Spinal cord (tissue), 9 donors: ENCODE measurements at regions not wholly inside any gene's neighbourhood (a gene's known extent, or its start where the extent isn't known, plus 50 kb on each side); places are given as distances from the start of the nearest gene placed in this dataset.
"Not testable (repeated sequence)": the region's sequence is repeated elsewhere in the genome, so short reads cannot be mapped to it uniquely, and the experiment has no call there.

ENCODE experiments used
- DNase-seq, 6 donors: peaks; one replicate each; pipeline versions ENCODE4 v3.0.0 to v3.0.0-alpha.2; 2013 to 2015; ENCODE audit warnings: low spot score in 6 of 6, low read depth in 4 of 6
- H3K27ac ChIP-seq: one replicate; pipeline ENCODE4 v1.5.1; 2013; ENCODE audit warnings: low read depth, low read length, control low read depth
- H3K27me3 ChIP-seq: one replicate; pipeline ENCODE4 v1.6.1; 2013; ENCODE audit warnings: low read length; ENCODE audit not compliant: control insufficient read depth, insufficient read depth
- H3K36me3 ChIP-seq: one replicate; pipeline ENCODE4 v1.6.1; 2013; ENCODE audit warnings: low read length; ENCODE audit not compliant: control insufficient read depth, insufficient read depth
- H3K4me1 ChIP-seq: one replicate; pipeline ENCODE4 v1.6.1; 2013; ENCODE audit warnings: low read length; ENCODE audit not compliant: control insufficient read depth, insufficient read depth
- H3K4me3 ChIP-seq: one replicate; pipeline ENCODE4 v1.5.1; 2013; ENCODE audit warnings: low read depth, low read length, control low read depth
- H3K9me3 ChIP-seq: one replicate; pipeline ENCODE4 v1.6.1; 2013; ENCODE audit warnings: low read length; ENCODE audit not compliant: control insufficient read depth, insufficient read depth
- WGBS: methylation state at CpG from one replicate; pipeline ENCODE4 v1.1.5; 2013; ENCODE audit warnings: missing lambda C conversion rate; ENCODE audit not compliant: insufficient coverage; 5-methylcytosine and 5-hydroxymethylcytosine counted together
- donor health status: healthy.

GRCh38 chr9:82880336-82881050, 182.4 kb downstream of the RASEF start:
- Histone ChIP-seq H3K4me3 (no peak overlapping the region), H3K4me1 (no peaks in the 10 kb centered on the region), H3K27ac (no peak overlapping the region), H3K27me3 (no peaks in the 10 kb centered on the region), H3K36me3 (no peaks in the 10 kb centered on the region), H3K9me3 (no peaks in the 10 kb centered on the region)
- WGBS, result 83% methylated on average over 1 of the region's 5 CpGs
- no peak for DNase-seq

- H3K36me3 ChIP-seq, result no peaks in the 10 kb centered on the region
- H3K4me3 ChIP-seq, result no peak overlapping the region
- H3K27me3 ChIP-seq, result no peaks in the 10 kb centered on the region
- H3K4me1 ChIP-seq, result no peaks in the 10 kb centered on the region
- no CpG with 5 or more reads among the region's 1 CpG for WGBS
- DNase-seq, result no peak
- H3K27ac ChIP-seq, result no peak overlapping the region
- no peaks in the 10 kb centered on the region for H3K9me3 ChIP-seq
Measured at GRCh38 chr9:82882138-82882537, 180.8 kb downstream of the RASEF start.

GRCh38 chr9:82882748-82883147, 180.2 kb downstream of the RASEF start:
- no peak for DNase-seq
- Histone ChIP-seq H3K9me3 (no peaks in the 10 kb centered on the region), H3K27ac (no peak overlapping the region), H3K27me3 (no peaks in the 10 kb centered on the region), H3K4me3 (no peak overlapping the region), H3K4me1 (no peaks in the 10 kb centered on the region), H3K36me3 (no peaks in the 10 kb centered on the region)
- WGBS, result 56% methylated on average over 2 of the region's 2 CpGs

- no peak for DNase-seq
- 100% methylated on average over 1 of the region's 3 CpGs for WGBS
- Histone ChIP-seq H3K36me3 (no peaks in the 10 kb centered on the region), H3K27me3 (no peaks in the 10 kb centered on the region), H3K4me3 (no peak overlapping the region), H3K4me1 (no peaks in the 10 kb centered on the region), H3K9me3 (no peaks in the 10 kb centered on the region), H3K27ac (no peak overlapping the region)
Measured at GRCh38 chr9:82883436-82883835, 179.5 kb downstream of the RASEF start.

- not testable (repeated sequence) for H3K4me1 ChIP-seq, H3K4me3 ChIP-seq, H3K27ac ChIP-seq, DNase-seq, H3K36me3 ChIP-seq, H3K9me3 ChIP-seq, H3K27me3 ChIP-seq
- WGBS, result 91% methylated on average over 7 of the region's 7 CpGs
Measured at GRCh38 chr9:82883974-82884373, 179.0 kb downstream of the RASEF start.

GRCh38 chr9:82890401-82890800, 172.5 kb downstream of the RASEF start:
- Histone ChIP-seq H3K27me3 (no peaks in the 10 kb centered on the region), H3K27ac (no peak overlapping the region), H3K4me3 (no peak overlapping the region), H3K9me3 (no peaks in the 10 kb centered on the region), H3K4me1 (no peaks in the 10 kb centered on the region), H3K36me3 (no peaks in the 10 kb centered on the region)
- no peak for DNase-seq
- 81% methylated on average over 2 of the region's 4 CpGs for WGBS

- H3K27ac ChIP-seq, result no peak overlapping the region
- H3K4me3 ChIP-seq, result no peak overlapping the region
- no peaks in the 10 kb centered on the region for H3K4me1 ChIP-seq
- no peak for DNase-seq
- no peaks in the 10 kb centered on the region for H3K9me3 ChIP-seq
- H3K27me3 ChIP-seq, result no peaks in the 10 kb centered on the region
- no peaks in the 10 kb centered on the region for H3K36me3 ChIP-seq
Measured at GRCh38 chr9:82890865-82891264, 172.1 kb downstream of the RASEF start.

GRCh38 chr9:82891321-82891720, 171.6 kb downstream of the RASEF start:
- WGBS, result no CpG with 5 or more reads among the region's 1 CpG
- H3K4me1 ChIP-seq, result no peaks in the 10 kb centered on the region
- no peak overlapping the region for H3K4me3 ChIP-seq
- H3K9me3 ChIP-seq, result no peaks in the 10 kb centered on the region
- DNase-seq, result no peak
- H3K27ac ChIP-seq, result no peak overlapping the region
- no peaks in the 10 kb centered on the region for H3K27me3 ChIP-seq
- no peaks in the 10 kb centered on the region for H3K36me3 ChIP-seq

- Histone ChIP-seq H3K4me1 (no peaks in the 10 kb centered on the region), H3K4me3 (no peak overlapping the region), H3K36me3 (no peaks in the 10 kb centered on the region), H3K9me3 (no peaks in the 10 kb centered on the region), H3K27me3 (no peaks in the 10 kb centered on the region), H3K27ac (no peak overlapping the region)
- DNase-seq, result no peak
Measured at GRCh38 chr9:82893549-82893948, 169.4 kb downstream of the RASEF start.

GRCh38 chr9:82894548-82894947, 168.4 kb downstream of the RASEF start:
- H3K4me3 ChIP-seq, result no peak overlapping the region
- H3K27me3 ChIP-seq, result no peaks in the 10 kb centered on the region
- no CpG with 5 or more reads among the region's 1 CpG for WGBS
- H3K4me1 ChIP-seq, result no peaks in the 10 kb centered on the region
- DNase-seq, result no peak
- no peaks in the 10 kb centered on the region for H3K9me3 ChIP-seq
- H3K27ac ChIP-seq, result no peak overlapping the region
- H3K36me3 ChIP-seq, result no peaks in the 10 kb centered on the region
